GM21423 (cell line): ENCODE measurements at regions not wholly inside any gene's neighbourhood (a gene's known extent, or its start where the extent isn't known, plus 50 kb on each side); places are given as distances from the start of the nearest gene placed in this dataset.
"Not testable (repeated sequence)": the region's sequence is repeated elsewhere in the genome, so short reads cannot be mapped to it uniquely, and the experiment has no call there.

Source experiments
- ATAC-seq: cut with Tn5 transposase; IDR thresholded peaks from one replicate; pipeline ENCODE4 v1.9.1; 2021; ENCODE audit warnings: mild to moderate bottlenecking, moderate library complexity; ENCODE audit not compliant: unreplicated experiment

GRCh38 chrX:5314148-5314547 lies 914.5 kb downstream of the NLGN4X start:
- ATAC-seq = no peak

- ATAC-seq = no peak
Observed at GRCh38 chrX:5307416-5307815, 921.3 kb downstream of the NLGN4X start.

- no peak for ATAC-seq
Observed at GRCh38 chrX:5306654-5307121, 922.0 kb downstream of the NLGN4X start.

- ATAC-seq = no peak
Observed at GRCh38 chrX:5305452-5305851, 923.2 kb downstream of the NLGN4X start.

GRCh38 chrX:5295004-5295403 lies 933.7 kb downstream of the NLGN4X start:
- ATAC-seq = no peak

GRCh38 chrX:5290635-5291034 lies 938.0 kb downstream of the NLGN4X start:
- ATAC-seq = no peak

GRCh38 chrX:5289949-5290348 lies 938.7 kb downstream of the NLGN4X start:
- ATAC-seq = not testable (repeated sequence)

- ATAC-seq = no peak
Observed at GRCh38 chrX:5278908-5279307, 949.8 kb downstream of the NLGN4X start.

GRCh38 chrX:5265324-5265850 lies 963.3 kb downstream of the NLGN4X start:
- no peak for ATAC-seq

- no peak for ATAC-seq
Observed at GRCh38 chrX:5250106-5250505, 978.6 kb downstream of the NLGN4X start.

- no peak for ATAC-seq
Observed at GRCh38 chrX:5242091-5242790, 986.4 kb downstream of the NLGN4X start.

- no peak for ATAC-seq
Observed at GRCh38 chrX:5236749-5237148, 991.9 kb downstream of the NLGN4X start.

- ATAC-seq = no peak
Observed at GRCh38 chrX:5236096-5236495, 992.6 kb downstream of the NLGN4X start.

GRCh38 chrX:5233830-5234229 lies 994.8 kb downstream of the NLGN4X start:
- ATAC-seq = no peak

GRCh38 chrX:5220421-5220820 lies 1008.2 kb downstream of the NLGN4X start:
- ATAC-seq = no peak

GRCh38 chrX:5194806-5195205 lies 1033.9 kb downstream of the NLGN4X start:
- no peak for ATAC-seq

- ATAC-seq = no peak
Observed at GRCh38 chrX:5180135-5180741, 1048.4 kb downstream of the NLGN4X start.

GRCh38 chrX:5176766-5177165 lies 1051.9 kb downstream of the NLGN4X start:
- no peak for ATAC-seq

GRCh38 chrX:5163663-5164062 lies 1065.0 kb downstream of the NLGN4X start:
- ATAC-seq = no peak

- ATAC-seq = no peak
Observed at GRCh38 chrX:5155301-5155700, 1073.4 kb downstream of the NLGN4X start.

GRCh38 chrX:5145957-5146356 lies 1082.7 kb downstream of the NLGN4X start:
- no peak for ATAC-seq

GRCh38 chrX:5142644-5143043 lies 1086.0 kb downstream of the NLGN4X start:
- no peak for ATAC-seq
